ENCODE measurements at regions not wholly inside any gene's neighbourhood (a gene's known extent, or its start where the extent isn't known, plus 50 kb on each side); places are given as distances from the start of the nearest gene placed in this dataset.

- TF ChIP-seq RAD21 (IDR thresholded peaks at IDR 0.05; ENCODE audit: low read depth): no peak
- TF ChIP-seq CEBPB (IDR thresholded peaks at IDR 0.05): no peak
- TF ChIP-seq TEAD4 (IDR thresholded peaks at IDR 0.05): no peak
- no peak for TF ChIP-seq USF1 (IDR thresholded peaks at IDR 0.05)
- TF ChIP-seq EP300 (IDR thresholded peaks at IDR 0.05; ENCODE audit: borderline replicate concordance): no peak
- no peak for TF ChIP-seq FOXM1 (IDR thresholded peaks at IDR 0.05; ENCODE audit: borderline replicate concordance, low read depth)
Observed at GRCh38 chr2:66192888-66193287, 242.0 kb upstream of the MEIS1 start.
